Activated CD4-positive, alpha-beta T cell treated with anti-CD3 and anti-CD28 coated beads, Interleukin-2, amount 10 ng/mL, durations not matched to agents 24 days and 14 days (primary cell): ENCODE measurements at regions not wholly inside any gene's neighbourhood (a gene's known extent, or its start where the extent isn't known, plus 50 kb on each side); places are given as distances from the start of the nearest gene placed in this dataset.
A peak's percentile ranks its signal among the peaks of the same experiment; 100 is the strongest.
"Not testable (repeated sequence)": the region's sequence is repeated elsewhere in the genome, so short reads cannot be mapped to it uniquely, and the experiment has no call there.

Experiments
- DNase-seq: peaks from one replicate; pipeline ENCODE4 v3.0.0; 2022
- H3K27ac Mint-ChIP-seq: one replicate; pipeline ENCODE4 v1.8.0; 2022; ENCODE audit warnings: mild to moderate bottlenecking, mixed read lengths
- H3K27me3 Mint-ChIP-seq: one replicate; pipeline ENCODE4 v1.8.0; 2022; ENCODE audit warnings: mixed read lengths
- H3K36me3 Mint-ChIP-seq: one replicate; pipeline ENCODE4 v1.8.0; 2022; ENCODE audit warnings: low read depth, mild to moderate bottlenecking, mixed read lengths
- H3K4me1 Mint-ChIP-seq: one replicate; pipeline ENCODE4 v1.8.0; 2021; ENCODE audit warnings: mixed read lengths
- H3K4me3 Mint-ChIP-seq: one replicate; pipeline ENCODE4 v1.8.0; 2022; ENCODE audit warnings: mild to moderate bottlenecking, moderate library complexity, mixed read lengths
- H3K9me3 Mint-ChIP-seq: one replicate; pipeline ENCODE4 v1.8.0; 2021; ENCODE audit warnings: mixed read lengths
- intact Hi-C: fragments of 100-400 bp; cut with micrococcal nuclease; formaldehyde crosslinking; loops from one replicate; pipeline ENCODE4 v1.15.1; 2023

GRCh38 chr7:81854518-81854917 is 84.7 kb upstream of the HGF start:
- intact Hi-C loops: no loop called here

GRCh38 chr7:81852701-81853100 is 82.9 kb upstream of the HGF start:
- Mint-ChIP-seq H3K4me1 (no peaks in the 10 kb centered on the region), H3K27ac (no peak overlapping the region), H3K9me3 (no peaks in the 10 kb centered on the region), H3K36me3 (no peaks in the 10 kb centered on the region), H3K4me3 (no peak overlapping the region), H3K27me3 (no peaks in the 10 kb centered on the region)
- intact Hi-C loops: no loop called here
- DNase-seq: no peak

More at GRCh38 chr7:81854518-81854917, 84.7 kb upstream of the HGF start:
- H3K27ac Mint-ChIP-seq: no peak overlapping the region
- H3K4me3 Mint-ChIP-seq: no peak overlapping the region
- DNase-seq: no peak
- no peaks in the 10 kb centered on the region for H3K9me3 Mint-ChIP-seq
- H3K27me3 Mint-ChIP-seq: no peaks in the 10 kb centered on the region
- H3K4me1 Mint-ChIP-seq: no peaks in the 10 kb centered on the region
- no peaks in the 10 kb centered on the region for H3K36me3 Mint-ChIP-seq

- Mint-ChIP-seq H3K4me1 (peaks cover 4% of the 10 kb centered on the region), H3K4me3 (no peak overlapping the region), H3K27me3 (no peaks in the 10 kb centered on the region), H3K9me3 (no peaks in the 10 kb centered on the region), H3K36me3 (no peaks in the 10 kb centered on the region), H3K27ac (no peak overlapping the region)
- intact Hi-C loops: no loop called here
- DNase-seq: no peak
These were observed 81.6 kb upstream of the HGF start for GRCh38 chr7:81851413-81851812.

DNA sequence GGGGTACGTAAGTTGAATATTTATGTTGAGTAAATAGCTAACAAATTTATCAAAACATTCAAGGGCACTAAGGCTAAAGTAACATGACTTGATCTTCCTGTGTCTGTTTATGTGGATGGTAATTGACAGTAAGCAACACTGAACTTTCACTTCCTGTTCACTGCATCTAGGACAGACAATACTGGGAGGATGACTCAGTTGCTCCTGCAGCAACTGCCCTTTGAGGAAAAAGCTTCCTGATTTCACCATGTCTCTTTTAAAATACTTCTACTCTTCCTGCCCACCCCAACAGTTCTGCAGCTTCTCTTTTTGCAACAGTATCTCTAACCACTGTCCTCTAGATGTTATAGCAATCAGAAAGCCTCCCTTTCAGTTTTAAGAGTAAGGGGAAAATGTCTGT is 76.6 kb upstream of the HGF start:
- intact Hi-C loops: no loop called here
- H3K27ac Mint-ChIP-seq: no peak overlapping the region
- H3K4me3 Mint-ChIP-seq: no peak overlapping the region
- H3K27me3 Mint-ChIP-seq: no peaks in the 10 kb centered on the region
- peak; percentile 53 for DNase-seq
- no peaks in the 10 kb centered on the region for H3K9me3 Mint-ChIP-seq
- H3K4me1 Mint-ChIP-seq: peaks cover 5% of the 10 kb centered on the region
- H3K36me3 Mint-ChIP-seq: no peaks in the 10 kb centered on the region

DNA sequence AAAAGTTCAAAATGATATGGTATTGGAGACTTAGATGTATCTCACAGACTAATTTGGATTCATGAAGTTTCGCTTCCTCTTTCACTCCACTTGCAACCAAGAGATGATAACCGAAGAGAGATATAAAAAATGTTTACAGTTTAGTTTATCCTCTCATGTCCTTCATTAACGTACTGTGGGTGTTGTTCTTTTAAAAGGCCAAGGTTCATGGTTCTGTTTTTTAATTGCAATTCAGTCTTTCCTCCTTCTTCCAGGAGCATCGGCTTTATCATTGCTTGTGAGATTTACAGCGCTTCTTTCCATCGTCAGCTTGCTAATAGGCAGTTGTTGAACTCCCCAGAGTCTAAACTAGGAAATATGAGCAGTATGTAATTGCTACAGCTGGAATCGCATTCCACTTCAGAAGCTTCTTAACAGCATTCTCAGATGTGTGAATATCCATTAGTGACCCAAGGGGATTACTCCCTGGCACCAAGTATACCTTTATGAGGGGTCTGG is 75.9 kb upstream of the HGF start:
- DNase-seq: no peak
- Mint-ChIP-seq H3K9me3 (no peaks in the 10 kb centered on the region), H3K4me3 (no peak overlapping the region), H3K4me1 (peaks cover 5% of the 10 kb centered on the region), H3K27ac (no peak overlapping the region), H3K27me3 (no peaks in the 10 kb centered on the region), H3K36me3 (no peaks in the 10 kb centered on the region)
- intact Hi-C loops: no loop called here

DNA sequence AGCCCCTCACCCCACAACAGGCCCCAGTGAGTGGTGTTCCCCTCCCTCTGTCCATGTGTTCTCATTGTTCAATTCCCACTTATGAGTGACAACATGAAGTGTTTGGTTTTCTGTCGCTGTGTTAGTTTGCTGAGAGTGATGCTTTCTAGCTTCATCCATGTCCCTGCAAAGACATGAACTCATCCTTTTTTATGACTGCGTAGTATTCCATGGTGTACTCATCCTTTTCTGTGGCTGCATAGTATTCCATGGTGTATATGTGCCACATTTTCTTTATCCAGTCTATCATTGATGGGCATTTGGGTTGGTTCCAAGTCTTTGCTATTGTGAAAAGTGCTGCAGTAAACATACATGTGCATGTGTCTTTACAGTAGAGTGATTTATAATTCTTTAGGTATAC is 73.8 kb upstream of the HGF start:
- H3K27ac Mint-ChIP-seq, DNase-seq, H3K27me3 Mint-ChIP-seq, intact Hi-C loops, H3K4me3 Mint-ChIP-seq, H3K4me1 Mint-ChIP-seq, H3K9me3 Mint-ChIP-seq, H3K36me3 Mint-ChIP-seq: not testable (repeated sequence)

DNA sequence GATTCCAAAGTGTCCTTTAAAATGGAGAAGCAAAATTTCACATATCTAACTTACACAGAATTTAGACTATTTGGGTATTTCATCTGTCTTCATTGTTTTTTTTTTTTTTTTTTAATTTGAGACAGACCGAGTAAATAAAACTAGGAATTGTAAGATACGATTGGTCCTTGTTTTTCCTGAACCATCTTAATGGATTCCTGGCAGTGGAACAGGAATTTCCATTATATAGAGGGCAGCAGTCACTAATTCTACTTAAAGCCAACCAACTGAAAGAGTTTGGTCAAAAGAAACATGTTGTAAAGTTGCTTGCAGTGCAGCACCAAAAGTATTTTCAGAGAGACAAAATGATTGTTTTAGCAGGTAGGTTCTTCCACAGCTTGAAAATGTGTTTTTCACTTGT is 72.5 kb upstream of the HGF start:
- no peak overlapping the region for H3K27ac Mint-ChIP-seq
- H3K4me3 Mint-ChIP-seq: no peak overlapping the region
- H3K4me1 Mint-ChIP-seq: peaks cover 5% of the 10 kb centered on the region
- DNase-seq: no peak
- H3K27me3 Mint-ChIP-seq: no peaks in the 10 kb centered on the region
- H3K36me3 Mint-ChIP-seq: no peaks in the 10 kb centered on the region
- H3K9me3 Mint-ChIP-seq: no peaks in the 10 kb centered on the region
- intact Hi-C loops: no loop called here

- H3K4me1 Mint-ChIP-seq: no peaks in the 10 kb centered on the region
These were observed 70.0 kb upstream of the HGF start for GRCh38 chr7:81839708-81840369.

GRCh38 chr7:81833401-81833800 is 63.6 kb upstream of the HGF start:
- DNase-seq: no peak
- no peaks in the 10 kb centered on the region for H3K36me3 Mint-ChIP-seq
- peaks cover 4% of the 10 kb centered on the region for H3K9me3 Mint-ChIP-seq
- H3K27ac Mint-ChIP-seq: no peak overlapping the region
- intact Hi-C loops: no loop called here
- no peaks in the 10 kb centered on the region for H3K4me1 Mint-ChIP-seq
- H3K4me3 Mint-ChIP-seq: no peak overlapping the region
- no peaks in the 10 kb centered on the region for H3K27me3 Mint-ChIP-seq

More at GRCh38 chr7:81839708-81840369, 70.0 kb upstream of the HGF start:
- no peak for DNase-seq
- Mint-ChIP-seq H3K27ac (no peak overlapping the region), H3K36me3 (no peaks in the 10 kb centered on the region), H3K4me3 (no peak overlapping the region), H3K9me3 (no peaks in the 10 kb centered on the region), H3K27me3 (no peaks in the 10 kb centered on the region)
- intact Hi-C loops: no loop called here

- Mint-ChIP-seq H3K27me3 (no peaks in the 10 kb centered on the region), H3K4me1 (no peaks in the 10 kb centered on the region), H3K36me3 (no peaks in the 10 kb centered on the region), H3K9me3 (peaks cover 10% of the 10 kb centered on the region), H3K27ac (no peak overlapping the region), H3K4me3 (no peak overlapping the region)
- DNase-seq: no peak
- intact Hi-C loops: no loop called here
These were observed 62.0 kb upstream of the HGF start for GRCh38 chr7:81831883-81832282.

GRCh38 chr7:81829511-81829910 is 59.7 kb upstream of the HGF start:
- H3K36me3 Mint-ChIP-seq, intact Hi-C loops, H3K27ac Mint-ChIP-seq, DNase-seq, H3K4me3 Mint-ChIP-seq, H3K27me3 Mint-ChIP-seq, H3K4me1 Mint-ChIP-seq: not testable (repeated sequence)
- peaks cover 10% of the 10 kb centered on the region for H3K9me3 Mint-ChIP-seq

GRCh38 chr7:81822811-81823210 is 53.0 kb upstream of the HGF start:
- intact Hi-C loops: no loop called here
- Mint-ChIP-seq H3K9me3 (peaks cover 7% of the 10 kb centered on the region), H3K27ac (no peak overlapping the region), H3K4me1 (no peaks in the 10 kb centered on the region), H3K27me3 (no peaks in the 10 kb centered on the region), H3K36me3 (no peaks in the 10 kb centered on the region), H3K4me3 (no peak overlapping the region)
- no peak for DNase-seq

DNA sequence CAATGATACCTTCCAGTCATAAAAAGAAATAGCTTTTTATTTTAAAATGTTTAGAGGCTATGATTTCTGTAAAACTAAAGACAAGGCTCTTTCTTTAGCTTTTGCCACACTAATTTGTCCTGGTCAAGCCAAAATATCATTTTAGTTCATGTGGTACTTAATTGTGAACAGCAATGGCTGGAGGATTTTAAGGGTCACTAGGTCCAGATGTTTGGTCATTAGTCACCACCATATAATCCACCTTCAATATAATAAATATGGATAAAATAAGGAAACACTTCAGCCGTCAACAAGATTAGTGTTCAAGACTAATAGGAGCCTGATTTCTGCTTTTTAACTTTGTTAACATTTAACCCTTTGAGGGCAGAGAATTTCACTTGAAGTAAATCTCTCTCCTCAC is 50.0 kb upstream of the HGF start:
- no peak for DNase-seq
- Mint-ChIP-seq H3K36me3 (no peaks in the 10 kb centered on the region), H3K4me1 (no peaks in the 10 kb centered on the region), H3K27me3 (no peaks in the 10 kb centered on the region), H3K4me3 (no peak overlapping the region), H3K27ac (no peak overlapping the region), H3K9me3 (no peaks in the 10 kb centered on the region)
- intact Hi-C loops: no loop called here
